HG02870 (cell line): ENCODE measurements at regions not wholly inside any gene's neighbourhood (a gene's known extent, or its start where the extent isn't known, plus 50 kb on each side); places are given as distances from the start of the nearest gene placed in this dataset.
"Not testable (repeated sequence)": the region's sequence is repeated elsewhere in the genome, so short reads cannot be mapped to it uniquely, and the experiment has no call there.

Source experiments
- ATAC-seq: cut with Tn5 transposase; IDR thresholded peaks from one replicate; pipeline ENCODE4 v1.9.1; 2021; ENCODE audit warnings: mild to moderate bottlenecking, moderate library complexity; ENCODE audit not compliant: unreplicated experiment

DNA sequence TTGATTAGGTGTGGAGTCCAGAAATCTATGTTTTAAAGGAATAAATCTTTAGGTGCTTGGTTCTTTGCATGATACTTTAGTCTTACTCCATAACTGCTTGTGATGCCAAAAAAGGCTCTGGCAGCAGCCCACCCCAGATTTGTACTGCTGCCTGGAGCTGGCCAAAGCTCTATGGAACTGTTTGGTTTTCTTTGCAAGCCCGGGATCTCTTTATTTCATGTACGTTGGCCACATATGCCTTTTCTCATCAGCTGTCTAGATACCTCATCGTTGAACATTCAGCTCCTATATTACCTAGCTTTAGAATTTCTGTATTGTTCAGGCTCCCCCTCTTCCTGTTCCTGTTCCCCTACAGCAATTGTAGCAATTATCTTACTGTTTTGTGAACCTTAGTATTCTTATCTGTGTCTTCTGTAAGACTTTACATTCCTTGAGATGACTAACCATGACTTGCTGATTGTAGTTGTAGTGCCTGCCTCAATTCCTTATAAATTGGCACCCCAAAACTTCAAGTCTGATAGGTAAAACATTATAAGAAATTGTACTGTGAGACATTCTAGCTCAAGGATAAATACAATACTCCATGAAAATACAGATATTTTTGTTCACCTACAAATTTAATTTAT, 199.4 kb upstream of the GPRIN3 start:
- no peak for ATAC-seq

DNA sequence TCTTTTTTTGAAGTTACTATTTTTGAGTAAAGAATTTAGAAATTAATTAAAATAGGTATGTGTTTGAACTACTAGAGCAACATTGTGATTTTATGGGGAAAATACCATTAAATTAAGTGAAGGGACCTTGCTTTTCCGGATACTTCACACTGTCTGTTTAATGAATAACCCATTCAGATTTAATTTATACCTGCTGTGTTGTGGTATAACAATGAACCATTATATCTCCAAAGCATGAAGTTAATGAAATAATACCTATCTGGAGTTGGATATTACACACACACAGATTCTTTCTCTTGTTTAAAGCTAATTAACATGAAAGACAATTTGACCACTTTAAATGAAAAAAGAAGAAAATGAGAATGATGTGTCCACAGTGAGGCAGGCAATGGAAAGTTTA, 195.0 kb upstream of the GPRIN3 start:
- ATAC-seq: no peak

DNA sequence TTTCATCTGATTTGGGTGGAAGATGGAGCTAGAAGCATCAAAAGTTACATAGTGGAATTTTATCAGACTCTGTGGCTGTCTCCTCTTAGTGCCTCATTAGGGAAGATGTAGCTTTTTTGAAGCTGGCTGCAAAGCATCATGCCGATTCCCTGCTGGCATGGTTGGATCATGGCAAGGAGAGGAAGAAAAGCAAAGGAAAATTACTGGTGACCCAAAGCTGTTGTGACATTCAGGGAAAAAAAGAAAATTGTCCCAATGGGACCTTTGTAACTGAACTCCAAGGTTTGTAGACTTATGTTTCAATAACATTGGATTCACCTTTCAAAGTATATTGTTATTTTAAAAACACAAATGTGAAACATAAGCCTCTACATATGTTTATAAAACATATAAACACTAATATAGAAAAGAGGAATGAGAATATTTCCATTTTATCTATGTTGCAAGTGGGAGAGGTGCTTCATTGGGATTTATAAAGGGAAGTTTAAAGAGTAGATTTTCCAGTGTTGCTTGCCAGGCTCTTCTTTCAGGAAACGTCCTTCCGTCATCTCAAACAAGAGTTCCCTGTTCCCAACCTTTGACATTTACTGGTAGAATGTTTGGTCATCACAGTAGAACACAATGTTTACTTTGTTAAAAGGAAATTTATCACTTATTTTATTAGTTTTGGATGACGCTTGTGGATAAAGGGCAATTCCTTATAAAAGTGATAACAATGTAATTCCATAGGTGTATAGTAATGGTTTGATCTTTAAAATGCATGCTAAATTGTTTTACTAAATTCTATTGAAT, 190.1 kb upstream of the GPRIN3 start:
- ATAC-seq: no peak

DNA sequence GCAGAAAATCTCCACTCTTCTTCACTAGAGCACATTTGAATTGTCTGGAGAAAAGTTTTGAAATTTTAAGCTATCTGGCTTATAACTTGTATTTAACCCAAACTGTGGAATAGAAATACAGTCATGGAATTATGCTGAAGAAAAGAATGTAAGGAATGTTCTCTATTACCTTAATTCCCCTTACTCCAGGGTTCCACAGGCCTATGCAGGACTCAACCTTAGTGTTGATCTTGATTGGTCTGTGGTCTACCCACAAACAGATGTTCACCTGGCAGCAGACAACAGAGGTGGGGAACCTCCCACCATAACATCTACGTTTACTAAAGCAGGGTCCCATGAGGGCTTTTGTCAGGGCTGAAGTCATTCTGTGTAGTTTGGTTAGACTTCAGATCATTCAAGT, 189.3 kb upstream of the GPRIN3 start:
- ATAC-seq: no peak

DNA sequence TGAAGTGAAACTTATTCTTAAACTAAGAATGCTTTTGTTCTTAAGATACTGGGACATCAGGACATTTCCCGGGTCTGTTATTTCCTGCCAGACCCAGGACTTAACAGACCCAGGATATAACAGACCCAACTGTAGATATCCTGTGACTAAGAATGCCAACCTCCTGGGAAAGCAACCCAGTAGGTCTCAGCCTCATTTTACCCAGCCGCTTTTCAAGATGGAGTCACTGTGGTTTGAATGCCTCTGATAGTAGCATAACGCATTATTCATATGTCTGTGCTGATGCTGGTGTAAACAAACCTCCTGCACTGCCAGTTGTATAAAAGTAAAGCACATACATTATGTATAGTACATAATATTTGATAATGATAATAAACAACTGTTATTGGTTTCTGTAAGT, 185.8 kb upstream of the GPRIN3 start:
- ATAC-seq: no peak

DNA sequence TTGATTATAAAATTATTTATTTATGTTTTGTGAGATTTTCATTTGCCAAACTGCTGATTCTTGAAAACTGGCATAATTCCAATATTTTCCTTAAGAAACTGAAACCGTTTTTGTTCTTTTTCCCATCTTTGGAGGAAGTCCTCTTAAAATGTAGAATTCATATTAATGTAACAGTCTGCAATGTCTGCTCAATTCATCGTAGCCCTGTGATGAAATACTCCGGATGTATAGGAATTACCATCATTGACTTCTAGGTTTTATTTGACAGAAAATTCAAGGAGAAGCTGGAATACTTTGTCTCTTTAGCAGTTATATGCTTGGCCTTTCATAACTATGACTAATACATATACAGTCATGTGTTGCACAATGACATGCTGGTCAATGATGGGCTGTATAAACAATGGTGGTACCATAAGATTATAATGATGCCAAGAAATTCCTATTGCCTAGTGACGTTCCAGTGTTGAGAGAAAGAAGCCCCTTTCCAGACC, 185.0 kb upstream of the GPRIN3 start:
- no peak for ATAC-seq

DNA sequence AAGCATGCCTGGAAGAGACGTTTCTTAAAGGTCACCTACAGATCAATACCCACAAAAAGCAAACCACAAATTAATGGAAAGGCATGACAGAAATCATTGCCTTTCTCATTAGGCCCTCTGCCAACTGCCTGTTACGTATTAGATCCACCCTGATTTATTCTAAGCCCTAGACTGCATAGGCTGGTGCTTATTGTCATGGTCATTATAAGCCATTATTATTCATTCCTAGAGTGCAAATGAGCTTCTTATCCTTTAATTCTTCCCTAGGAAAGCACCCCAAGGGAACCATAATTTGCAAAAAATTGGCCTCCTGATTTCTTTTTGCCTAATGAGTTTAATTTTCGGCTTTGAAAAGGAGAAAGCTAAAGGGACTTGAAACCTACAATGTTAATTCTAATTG, 184.2 kb upstream of the GPRIN3 start:
- ATAC-seq: no peak

DNA sequence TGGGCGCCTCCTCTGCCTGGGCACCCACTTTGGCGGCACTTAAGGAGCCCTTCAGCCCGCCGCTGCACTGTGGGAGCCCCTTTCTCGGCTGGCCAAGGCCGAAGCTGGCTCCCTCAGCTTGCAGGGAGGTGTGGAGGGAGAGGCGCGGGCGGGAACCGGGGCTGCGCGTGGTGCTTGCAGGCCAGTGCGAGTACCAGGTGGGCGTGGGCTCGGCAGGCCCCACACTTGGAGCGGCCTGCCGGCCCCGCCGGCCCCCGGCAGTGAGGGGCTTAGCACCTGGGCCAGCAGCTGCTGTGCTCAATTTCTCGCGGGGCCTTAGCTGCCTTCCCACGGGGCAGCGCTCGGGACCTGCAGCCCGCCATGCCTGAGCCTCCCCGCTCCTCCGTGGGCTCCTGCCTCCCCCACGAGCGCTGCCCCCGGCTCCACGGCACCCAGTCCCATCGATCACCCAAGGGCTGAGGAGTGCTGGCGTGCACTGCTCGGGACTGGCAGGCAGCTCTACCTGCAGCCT, 182.4 kb upstream of the GPRIN3 start:
- not testable (repeated sequence) for ATAC-seq

DNA sequence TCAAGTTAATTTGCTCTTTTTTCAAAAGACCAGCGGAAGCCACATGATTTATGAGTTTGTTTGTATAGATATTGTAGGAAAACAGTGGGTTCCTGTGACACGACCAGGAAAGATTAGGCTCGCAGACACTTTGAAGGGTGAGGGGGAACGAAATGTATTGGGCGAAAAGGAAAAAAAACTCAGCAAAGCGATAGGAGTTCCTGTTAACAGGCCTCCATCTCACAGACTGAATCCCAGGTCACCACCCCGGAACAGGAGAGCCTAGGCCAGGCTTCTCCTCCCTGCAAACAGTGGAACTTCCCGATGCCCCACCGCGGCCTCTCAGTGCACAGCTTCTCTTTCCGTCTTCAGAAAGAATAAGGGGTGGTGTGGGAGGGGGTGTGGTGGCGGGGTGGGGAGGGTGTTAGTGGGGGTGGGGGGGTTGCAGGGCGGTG, 181.8 kb upstream of the GPRIN3 start:
- ATAC-seq: no peak

DNA sequence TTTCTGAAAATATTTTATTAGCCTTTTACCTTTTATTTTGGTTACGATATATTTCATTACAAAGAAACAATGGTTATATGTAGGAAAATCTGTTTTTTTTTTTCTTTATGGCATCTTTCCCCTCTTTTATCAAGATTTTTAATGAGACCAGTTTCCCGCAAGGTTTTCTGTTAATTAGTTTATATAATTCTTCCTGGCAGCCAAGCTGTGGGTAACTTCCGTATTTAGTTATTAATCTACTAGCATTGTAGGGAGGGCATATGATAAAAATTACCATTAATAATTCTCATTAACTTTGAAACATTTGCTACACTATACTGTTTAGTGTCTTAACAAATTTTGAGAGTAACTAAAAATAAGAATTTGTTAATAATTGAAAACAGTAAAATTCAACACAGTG, 181.1 kb upstream of the GPRIN3 start:
- no peak for ATAC-seq

DNA sequence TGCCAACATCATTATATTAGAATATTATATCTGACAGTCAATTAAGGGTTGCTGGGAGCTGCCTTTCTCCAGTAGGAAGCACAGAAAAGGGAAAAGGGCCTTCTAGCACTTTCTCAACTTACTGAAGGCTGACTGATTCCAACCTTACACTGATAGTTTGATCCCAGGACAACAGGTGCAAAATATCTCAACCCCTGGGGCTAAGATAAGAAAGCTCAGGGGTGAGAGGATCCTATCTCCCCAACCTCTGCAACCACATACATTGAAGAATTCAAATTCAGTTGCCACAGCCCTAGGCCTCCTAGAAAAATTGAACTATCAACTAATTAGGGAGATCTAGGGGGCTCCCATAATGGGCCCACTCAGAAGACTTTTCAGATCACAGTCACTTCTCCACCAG, 179.1 kb upstream of the GPRIN3 start:
- no peak for ATAC-seq

DNA sequence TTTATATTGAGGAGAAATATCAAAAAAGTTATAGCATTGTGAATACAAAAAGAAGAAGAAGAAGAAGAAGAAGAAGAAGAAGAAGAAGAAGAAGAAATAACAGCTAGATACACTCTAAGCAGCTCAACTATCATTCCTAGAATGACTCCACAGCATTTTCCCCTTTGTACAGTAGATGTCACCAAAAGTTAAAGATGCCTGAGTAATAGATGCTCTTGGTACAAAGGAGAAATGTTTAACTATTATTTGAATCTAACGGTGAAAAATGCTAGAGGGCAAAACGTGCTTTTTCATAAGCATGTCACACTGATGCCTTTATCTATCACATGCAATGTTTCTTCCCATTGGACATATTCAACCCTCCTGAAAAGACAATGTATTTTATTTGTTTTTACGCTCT, 178.4 kb upstream of the GPRIN3 start:
- peak; percentile 71 for ATAC-seq

DNA sequence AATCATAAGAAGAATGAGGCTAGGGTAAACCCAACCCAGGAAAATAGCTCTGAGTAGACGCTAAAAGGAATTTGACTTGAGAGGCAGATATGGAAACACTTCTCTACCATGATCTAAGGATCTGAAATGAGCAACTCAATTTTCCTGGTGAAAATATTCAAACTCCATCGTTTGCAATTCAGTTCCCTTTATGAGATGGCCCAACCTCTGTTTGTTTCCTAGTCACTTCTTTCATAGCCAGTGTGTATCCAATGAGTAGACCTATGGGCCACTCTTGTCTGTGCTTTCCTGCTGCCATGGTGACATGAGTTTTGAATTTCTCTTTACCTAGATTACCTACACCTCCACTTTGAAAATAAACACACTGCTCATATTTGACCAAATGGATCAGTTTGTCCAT, 176.2 kb upstream of the GPRIN3 start:
- no peak for ATAC-seq

DNA sequence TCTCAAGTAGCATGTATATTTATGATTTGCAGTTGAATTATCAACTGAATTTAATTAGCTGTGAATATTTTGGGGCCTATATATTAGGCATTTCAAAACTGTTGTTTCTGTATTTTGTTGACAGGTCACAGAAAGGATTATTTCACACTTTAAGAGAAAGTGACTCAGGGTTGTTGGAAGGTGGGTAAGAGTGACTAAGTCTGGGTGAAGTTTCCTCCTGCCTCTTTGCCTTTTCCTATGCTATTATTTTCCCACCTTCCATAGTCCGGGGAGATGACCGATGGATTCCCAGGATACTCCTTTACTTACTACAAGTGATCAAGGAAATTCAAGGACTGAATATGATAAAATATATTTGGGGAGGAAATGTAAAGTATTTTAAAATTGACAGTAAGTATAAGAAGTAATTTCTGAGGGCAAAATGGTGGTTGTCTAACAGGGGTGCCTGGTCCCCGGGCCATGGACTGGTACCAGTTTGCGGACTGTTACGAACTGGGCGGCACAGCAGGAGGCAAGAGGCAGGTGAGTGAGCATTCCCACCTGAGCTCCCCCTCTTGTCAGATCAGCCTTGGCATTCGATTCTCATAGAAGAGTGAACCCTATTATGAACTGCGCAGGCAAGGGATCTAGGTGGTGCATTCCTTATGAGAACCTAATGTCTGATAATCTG, 175.5 kb upstream of the GPRIN3 start:
- ATAC-seq: no peak

DNA sequence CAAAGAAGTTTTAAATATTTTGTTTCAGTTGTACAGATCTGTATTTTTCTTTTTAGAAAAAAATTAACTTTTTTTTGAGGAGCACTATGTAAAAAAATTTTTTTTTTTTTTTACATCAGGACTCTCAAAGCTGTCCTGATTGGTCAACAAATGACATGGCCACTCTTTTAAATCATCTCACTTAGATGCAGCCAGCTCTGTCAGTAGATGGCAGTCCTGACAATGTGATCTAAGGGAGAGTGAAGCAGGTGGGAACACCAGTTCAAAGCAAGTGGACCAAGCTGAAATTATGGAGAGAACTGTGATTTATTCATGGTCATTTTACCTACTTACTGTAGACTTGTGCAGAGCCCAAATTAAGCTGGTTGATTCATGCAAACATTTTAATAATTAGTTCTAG, 174.7 kb upstream of the GPRIN3 start:
- ATAC-seq: peak; percentile 90

DNA sequence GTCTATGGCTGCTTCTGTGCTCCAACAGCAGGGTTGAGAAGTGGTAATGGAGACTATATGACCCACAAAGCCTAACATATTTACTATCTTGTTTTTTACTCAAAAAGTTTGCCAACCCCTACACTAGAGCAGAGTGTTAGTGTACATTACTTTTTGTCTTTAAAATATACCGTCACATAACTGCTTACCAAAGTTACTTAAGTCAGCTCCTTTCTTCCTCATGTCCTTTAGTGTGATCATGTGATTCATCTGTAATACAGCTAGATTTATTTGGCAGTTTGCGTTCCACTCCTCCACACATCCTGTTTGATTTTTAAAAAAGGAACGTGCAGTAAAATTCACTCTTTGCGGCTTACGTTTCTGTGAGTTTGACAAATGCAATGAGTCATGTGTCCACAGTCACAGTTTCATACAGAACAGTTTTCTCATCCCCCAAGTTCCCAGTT, 162.4 kb upstream of the GPRIN3 start:
- peak; percentile 97 for ATAC-seq

DNA sequence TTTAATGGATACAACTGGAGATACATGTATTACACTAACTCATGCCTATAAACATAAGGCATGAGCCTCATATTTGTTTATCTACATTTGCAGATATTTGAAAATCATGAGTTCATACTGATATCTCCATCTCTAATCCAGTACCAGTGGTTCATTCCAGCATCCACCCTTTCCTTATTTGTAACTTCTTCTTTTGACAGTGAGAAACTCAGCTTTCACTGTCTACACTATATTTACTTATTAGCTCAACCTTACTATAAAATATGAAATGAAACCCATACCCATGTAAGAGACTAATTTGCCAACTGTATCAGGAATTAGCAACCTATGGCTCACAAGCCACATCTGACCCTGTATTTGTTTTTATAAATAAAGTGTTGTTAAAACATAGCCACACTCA, 161.9 kb upstream of the GPRIN3 start:
- peak; percentile 8 for ATAC-seq

DNA sequence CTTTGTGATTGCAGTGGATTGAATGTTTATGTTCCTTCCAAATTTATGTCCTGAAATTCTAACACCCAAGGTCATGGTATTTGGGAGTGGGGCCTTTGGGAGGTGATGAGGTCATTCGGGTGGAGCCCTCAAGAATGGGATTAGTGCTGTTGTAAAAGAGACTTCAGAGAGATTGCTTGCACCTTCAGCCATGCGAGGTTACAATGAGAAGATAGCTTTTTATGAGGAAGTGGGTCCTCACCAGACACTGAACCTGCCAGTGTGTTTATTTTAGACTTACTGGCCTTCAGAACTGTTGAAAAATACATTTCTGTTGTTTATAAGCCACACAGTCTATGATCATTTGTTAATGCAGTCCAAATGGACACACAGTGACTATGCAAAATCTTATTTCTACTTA, 161.0 kb upstream of the GPRIN3 start:
- no peak for ATAC-seq

DNA sequence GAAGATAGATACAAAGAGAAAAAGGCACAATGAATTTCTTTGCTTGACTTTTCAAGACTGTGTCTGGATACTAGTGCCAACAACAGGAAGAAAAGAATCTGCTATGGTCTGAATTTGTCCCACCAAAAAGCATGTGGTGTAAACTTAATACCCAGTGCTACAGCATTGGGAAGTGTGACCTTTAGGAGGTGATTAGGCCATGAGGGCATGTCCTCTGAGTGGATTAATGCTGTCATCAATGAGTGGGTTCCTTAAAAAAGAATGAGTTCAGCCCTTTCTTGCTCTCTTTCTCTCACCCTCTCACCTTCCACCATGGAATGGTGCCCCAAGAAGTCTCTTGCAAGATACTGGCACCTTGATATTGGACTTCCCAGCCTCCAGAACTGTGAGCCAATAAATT, 155.7 kb upstream of the GPRIN3 start:
- no peak for ATAC-seq

DNA sequence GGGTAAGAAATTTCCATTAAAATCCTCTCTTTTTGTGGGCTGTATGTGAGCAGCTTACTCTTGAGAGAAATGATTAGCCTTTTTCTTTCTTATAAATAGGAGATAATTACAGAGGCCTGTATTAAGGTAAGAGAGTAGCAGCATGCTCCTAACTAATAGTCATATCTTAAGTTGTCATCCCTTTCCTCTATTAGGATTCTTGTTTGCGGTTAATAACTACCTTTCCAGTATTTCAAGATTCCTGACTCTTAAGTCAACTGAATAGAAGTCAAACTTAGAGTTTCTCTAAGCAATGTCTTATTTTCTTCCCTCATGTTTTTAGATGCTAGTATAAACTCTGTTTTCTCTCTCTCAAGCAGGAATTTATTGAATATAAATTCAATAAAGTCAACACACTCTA, 139.9 kb upstream of the GPRIN3 start:
- no peak for ATAC-seq

DNA sequence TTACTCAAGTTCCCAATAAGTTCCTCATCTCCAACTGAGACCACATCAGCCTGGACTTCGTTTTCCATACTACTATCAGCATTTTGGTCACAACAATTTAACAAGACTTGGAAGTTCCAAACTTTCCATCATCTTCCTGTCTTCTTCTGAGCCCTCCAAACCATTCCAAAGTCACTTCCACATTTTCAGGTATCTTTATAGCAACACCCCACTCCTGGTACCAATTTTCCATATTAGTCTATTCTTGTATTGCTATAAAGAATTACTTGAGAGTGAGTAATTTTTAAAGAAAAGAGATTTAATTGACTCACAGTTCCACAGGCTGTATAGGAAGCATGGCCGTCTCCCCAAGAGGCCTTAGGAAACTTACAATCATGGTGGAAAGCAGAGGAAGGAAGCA, 138.6 kb upstream of the GPRIN3 start:
- no peak for ATAC-seq

DNA sequence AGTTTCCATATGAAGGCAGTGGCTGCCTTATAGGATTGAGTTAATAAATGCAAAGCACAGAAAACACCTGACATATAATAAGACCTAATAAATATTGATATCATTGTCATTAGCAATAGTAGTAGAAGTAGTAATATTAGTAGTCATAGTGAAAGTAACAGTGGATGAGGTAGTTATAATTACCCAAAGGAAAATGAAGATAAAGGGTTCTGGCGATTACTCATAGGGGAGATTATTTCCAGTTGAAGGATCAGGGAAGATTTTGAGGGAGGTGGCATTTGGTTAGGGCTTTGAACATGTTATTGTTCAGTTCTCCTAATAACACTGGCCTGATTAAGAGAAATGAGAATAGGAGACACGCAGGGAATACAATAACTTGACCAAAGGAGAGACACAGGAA, 131.9 kb upstream of the GPRIN3 start:
- no peak for ATAC-seq
